Fibroblast of lung (primary cell): ENCODE measurements at regions not wholly inside any gene's neighbourhood (a gene's known extent, or its start where the extent isn't known, plus 50 kb on each side); places are given as distances from the start of the nearest gene placed in this dataset.

Source experiments
- CTCF ChIP-seq, 2 donors: IDR thresholded peaks in 1 of 2; conservative IDR thresholded peaks in 1 of 2; 1 replicate in 1 of 2; 2 replicates in 1 of 2; pipeline ENCODE4 v1.5.1; 2011 to 2012; ENCODE audit warnings: low read length in 2 of 2, control low read depth in 1 of 2, inconsistent platforms in 1 of 2, low read depth in 1 of 2, mild to moderate bottlenecking in 1 of 2
- EZH2 ChIP-seq: IDR thresholded peaks from 2 replicates; pipeline ENCODE4 v1.5.1; 2012; ENCODE audit warnings: low read length, control low read depth, mild to moderate bottlenecking; ENCODE audit errors: missing control alignments

GRCh38 chr2:195009202-195009601 is 647.8 kb upstream of the SLC39A10 start:
- no peak for TF ChIP-seq CTCF (conservative IDR thresholded peaks at IDR 0.05 in 1 of 2, IDR thresholded peaks at IDR 0.05 in 1 of 2; ENCODE audit: low read depth in 1 of 2, low read length in 2 of 2)
- no peak for TF ChIP-seq EZH2
